SHP77 (cell line): ENCODE measurements at regions not wholly inside any gene's neighbourhood (a gene's known extent, or its start where the extent isn't known, plus 50 kb on each side); places are given as distances from the start of the nearest gene placed in this dataset.

ENCODE experiments used
- DNase-seq, 2 experiments: peaks; one replicate each; lab custom pipeline; 2025; lab: John Stamatoyannopoulos, UW

- no peak for DNase-seq
Measured at GRCh38 chr10:33812586-33812985, 478.1 kb upstream of the NRP1 start.

- no peak for DNase-seq
Measured at GRCh38 chr10:33810986-33811385, 476.5 kb upstream of the NRP1 start.

GRCh38 chr10:33809732-33810131, 475.3 kb upstream of the NRP1 start:
- no peak for DNase-seq

GRCh38 chr10:33808475-33808874, 474.0 kb upstream of the NRP1 start:
- DNase-seq: no peak

- DNase-seq: no peak
Measured at GRCh38 chr10:33807531-33808359, 473.3 kb upstream of the NRP1 start.

GRCh38 chr10:33805831-33806230, 471.4 kb upstream of the NRP1 start:
- DNase-seq: no peak

GRCh38 chr10:33804584-33804983, 470.1 kb upstream of the NRP1 start:
- DNase-seq: no peak

- DNase-seq: no peak
Measured at GRCh38 chr10:33803248-33803647, 468.8 kb upstream of the NRP1 start.

GRCh38 chr10:33802566-33802965, 468.1 kb upstream of the NRP1 start:
- DNase-seq: no peak

- no peak for DNase-seq
Measured at GRCh38 chr10:33801705-33802104, 467.2 kb upstream of the NRP1 start.

- no peak for DNase-seq
Measured at GRCh38 chr10:33800986-33801385, 466.5 kb upstream of the NRP1 start.

GRCh38 chr10:33800545-33800944, 466.1 kb upstream of the NRP1 start:
- DNase-seq: no peak

- DNase-seq: no peak
Measured at GRCh38 chr10:33799944-33800323, 465.5 kb upstream of the NRP1 start.

- no peak for DNase-seq
Measured at GRCh38 chr10:33799281-33799943, 464.9 kb upstream of the NRP1 start.

- no peak for DNase-seq
Measured at GRCh38 chr10:33798754-33799153, 464.3 kb upstream of the NRP1 start.

GRCh38 chr10:33796680-33797079, 462.2 kb upstream of the NRP1 start:
- no peak for DNase-seq

- DNase-seq: no peak
Measured at GRCh38 chr10:33795529-33795928, 461.1 kb upstream of the NRP1 start.

GRCh38 chr10:33794460-33794859, 460.0 kb upstream of the NRP1 start:
- DNase-seq: no peak

GRCh38 chr10:33793793-33794192, 459.3 kb upstream of the NRP1 start:
- no peak for DNase-seq

- no peak for DNase-seq
Measured at GRCh38 chr10:33791272-33791660, 456.8 kb upstream of the NRP1 start.

- DNase-seq: no peak
Measured at GRCh38 chr10:33790521-33791271, 456.2 kb upstream of the NRP1 start.

- DNase-seq: no peak
Measured at GRCh38 chr10:33783557-33783956, 449.1 kb upstream of the NRP1 start.

- DNase-seq: no peak
Measured at GRCh38 chr10:33783078-33783477, 448.6 kb upstream of the NRP1 start.
